Left cardiac atrium (tissue), 4 donors: ENCODE measurements at regions not wholly inside any gene's neighbourhood (a gene's known extent, or its start where the extent isn't known, plus 50 kb on each side); places are given as distances from the start of the nearest gene placed in this dataset.

Experiments
- ATAC-seq, 2 donors: fragments of 200-7000 bp; cut with Tn5 transposase; one replicate each; pipeline ENCODE4 v1.9.1; 2020; ENCODE audit warnings: mild to moderate bottlenecking in 2 of 2, moderate library complexity in 2 of 2
- DNase-seq: peaks from one replicate; pipeline ENCODE4 v3.0.0-alpha.2; 2020
- intact Hi-C, 2 donors: fragments of 100-400 bp; cut with DNase I; formaldehyde crosslinking; loops; one replicate each; pipeline versions ENCODE4 v1.14.1 to v1.15.1; 2022 to 2023
- donor health status: DM: no; HTN: yes; CAD: no.
- donor health status: DM: no; HTN: yes; CAD: no; lungs with severe emphysema.
- donor health status: DM: yes; HTN: yes; CAD: no.
- donor health status: Dilated cardiomyopathy.

DNA sequence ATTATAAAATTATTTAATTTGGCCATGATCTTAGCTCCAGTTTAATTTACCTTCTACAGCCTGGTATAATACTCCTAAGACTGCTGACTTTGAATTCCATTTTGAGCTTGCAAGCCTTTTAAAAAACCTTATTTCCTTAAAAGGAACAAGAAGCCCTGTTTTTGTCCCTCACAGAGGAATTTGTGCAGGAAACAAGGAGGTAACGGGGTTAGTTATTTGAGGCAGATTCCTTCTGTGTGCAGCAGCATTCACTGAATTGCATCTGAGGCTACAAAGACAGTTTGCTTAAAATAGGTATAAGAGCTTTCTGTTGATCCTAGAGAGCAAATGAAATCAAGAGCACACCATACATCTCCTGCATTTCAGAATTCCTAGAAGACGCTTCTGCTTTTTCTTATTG lies 403.3 kb upstream of the PRICKLE1 start:
- ATAC-seq = no peak
- no peak for DNase-seq
- intact Hi-C loops = no loop called here

- intact Hi-C loops = no loop called here
- no peak for DNase-seq
Measured at GRCh38 chr12:42990387-42990786, 400.8 kb upstream of the PRICKLE1 start.

DNA sequence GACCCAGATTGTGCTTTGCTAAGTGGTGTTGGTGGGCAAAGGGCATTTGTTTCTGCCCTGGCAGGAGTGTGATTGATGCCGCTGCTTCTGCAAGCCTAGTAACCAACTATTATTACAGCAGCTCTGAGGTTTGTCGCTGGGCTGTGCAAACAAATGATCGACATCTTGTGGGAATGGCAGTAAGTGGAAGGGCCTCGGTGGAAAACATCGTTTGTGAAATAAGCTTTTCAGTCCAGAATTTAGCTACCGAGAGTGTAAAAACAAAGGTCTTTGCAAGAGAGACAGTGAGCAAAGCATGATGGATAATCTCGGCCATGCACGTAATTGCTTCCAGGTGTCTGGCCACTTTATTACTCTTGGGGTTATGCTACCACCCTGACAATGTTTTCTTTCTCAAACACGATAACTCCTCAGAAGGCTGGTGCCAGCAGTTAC lies 397.7 kb upstream of the PRICKLE1 start:
- ATAC-seq = no peak
- no peak for DNase-seq
- intact Hi-C loops = no loop called here

More at GRCh38 chr12:42990387-42990786, 400.8 kb upstream of the PRICKLE1 start:
- no peak for ATAC-seq

- ATAC-seq = peak in 1 of 2 donors; percentile 19
- DNase-seq = no peak
- intact Hi-C loops = no loop called here
Measured at GRCh38 chr12:42985506-42985905, 396.0 kb upstream of the PRICKLE1 start.

- intact Hi-C loops = no loop called here
Measured at GRCh38 chr12:42982828-42983227, 393.3 kb upstream of the PRICKLE1 start.

DNA sequence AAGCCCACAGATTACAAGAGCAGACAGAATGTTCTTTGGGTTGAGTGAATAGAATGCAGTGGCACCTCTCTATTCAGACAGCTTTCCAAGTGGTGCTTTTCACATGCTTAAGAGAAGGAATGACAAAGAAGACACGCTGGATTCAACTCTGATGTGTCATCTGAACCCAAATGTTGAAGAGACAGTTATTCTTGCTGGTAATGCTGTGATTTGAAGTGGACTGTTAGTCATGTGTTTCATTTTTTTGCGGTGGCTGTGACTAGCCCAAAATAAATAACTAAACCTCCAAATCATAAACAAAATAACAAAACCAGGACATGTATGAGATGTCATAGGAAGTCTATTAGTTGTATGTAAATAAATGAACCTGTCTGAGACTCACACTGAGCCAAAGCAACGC lies 391.8 kb upstream of the PRICKLE1 start:
- DNase-seq (no peak), ATAC-seq (peak; percentile 38 to 67)
- intact Hi-C loops = no loop called here

More at GRCh38 chr12:42982828-42983227, 393.3 kb upstream of the PRICKLE1 start:
- ATAC-seq (no peak), DNase-seq (no peak)

DNA sequence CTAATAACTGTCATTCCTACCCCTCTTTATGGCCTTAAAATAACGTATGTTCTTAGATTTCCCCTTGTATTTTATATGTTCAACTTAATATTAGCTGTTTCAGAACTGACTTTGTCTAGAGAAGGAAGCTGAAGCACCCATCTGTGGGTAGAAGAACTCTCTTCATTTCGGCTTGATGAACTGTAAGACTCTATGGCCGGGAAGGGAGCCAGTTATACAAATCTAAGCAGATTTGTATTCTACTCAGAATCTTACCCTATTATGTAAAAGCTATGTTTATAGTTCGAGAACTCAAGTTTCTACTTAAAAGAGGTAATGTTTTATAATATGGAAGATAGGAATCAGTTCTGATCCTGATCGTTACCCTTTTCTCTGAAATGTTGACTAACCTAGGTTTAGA lies 390.9 kb upstream of the PRICKLE1 start:
- DNase-seq = no peak
- no peak for ATAC-seq
- intact Hi-C loops = no loop called here

DNA sequence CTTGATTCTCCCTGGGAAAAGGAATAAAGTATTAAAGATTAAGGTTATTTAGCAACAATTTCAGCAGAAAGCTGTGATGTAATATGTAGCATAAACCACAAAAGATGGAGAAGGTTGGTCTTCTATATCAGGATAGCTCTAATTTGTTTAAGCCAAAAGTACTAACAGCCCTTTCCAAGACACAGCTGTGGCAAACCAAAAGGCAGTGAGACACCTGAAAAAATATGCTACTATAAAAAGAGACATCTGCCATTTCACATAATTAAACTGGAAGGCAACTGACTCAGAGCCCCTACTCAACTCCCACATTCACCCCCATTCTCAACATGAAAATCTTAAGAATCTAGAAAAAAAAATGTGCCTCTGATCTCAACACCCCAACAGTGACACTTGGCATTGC lies 390.2 kb upstream of the PRICKLE1 start:
- no peak for DNase-seq
- ATAC-seq = no peak
- intact Hi-C loops = no loop called here

DNA sequence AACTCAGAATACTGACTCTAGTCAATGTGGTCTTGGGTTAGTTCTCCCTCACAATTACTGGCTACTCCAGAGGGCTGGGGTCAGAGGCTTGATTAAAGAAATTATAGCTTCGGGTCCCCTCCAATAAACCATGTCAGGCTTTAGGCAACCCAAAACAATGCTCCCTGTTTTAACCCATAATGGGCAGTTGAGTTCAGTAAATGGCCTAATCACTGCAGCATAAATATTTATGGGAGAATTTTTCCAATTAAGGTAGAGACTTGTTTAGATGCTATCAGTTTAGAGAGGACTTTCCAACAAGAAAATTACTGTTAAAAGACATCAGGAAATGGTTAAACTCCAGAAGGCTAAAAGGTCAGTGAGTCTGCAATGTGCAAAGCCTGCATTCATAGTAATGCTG lies 389.2 kb upstream of the PRICKLE1 start:
- no peak for ATAC-seq
- no peak for DNase-seq
- intact Hi-C loops = no loop called here

DNA sequence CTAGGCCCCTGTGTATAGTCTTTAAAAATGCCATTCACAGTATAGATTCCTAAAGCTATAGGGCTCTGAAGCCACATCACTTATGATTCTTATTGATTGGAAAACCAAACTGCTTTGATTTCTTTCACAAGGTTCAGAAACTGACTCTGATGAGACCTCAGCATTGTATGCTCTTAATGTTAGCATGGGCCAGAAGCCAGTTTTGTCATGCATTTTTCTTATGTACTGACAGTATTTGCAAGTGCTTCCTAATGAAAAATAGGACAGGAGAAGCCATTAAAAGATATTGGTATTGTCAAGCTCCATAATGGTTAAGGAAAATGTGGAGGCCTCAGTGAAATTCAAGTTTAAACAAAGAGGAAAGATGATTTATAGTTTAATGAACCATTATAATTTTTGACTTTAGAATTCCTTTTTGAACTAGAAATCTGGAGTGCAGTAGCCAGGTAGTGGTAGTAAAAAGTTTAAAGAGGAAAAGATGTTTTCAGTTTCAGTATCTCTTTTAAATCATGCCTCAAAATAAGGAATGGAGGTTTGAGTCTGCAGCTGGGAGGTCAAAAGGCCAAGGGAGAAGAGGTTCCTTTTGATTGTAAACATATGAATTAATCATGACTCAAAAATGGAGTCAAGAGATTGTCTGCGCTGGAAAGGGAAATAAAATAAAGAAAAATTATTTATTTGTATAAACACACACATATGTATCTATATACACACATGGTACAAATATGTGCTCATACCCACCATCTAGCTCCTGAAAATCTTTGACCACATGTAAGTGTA lies 388.1 kb upstream of the PRICKLE1 start:
- intact Hi-C loops = no loop called here
- no peak for DNase-seq
- no peak for ATAC-seq

DNA sequence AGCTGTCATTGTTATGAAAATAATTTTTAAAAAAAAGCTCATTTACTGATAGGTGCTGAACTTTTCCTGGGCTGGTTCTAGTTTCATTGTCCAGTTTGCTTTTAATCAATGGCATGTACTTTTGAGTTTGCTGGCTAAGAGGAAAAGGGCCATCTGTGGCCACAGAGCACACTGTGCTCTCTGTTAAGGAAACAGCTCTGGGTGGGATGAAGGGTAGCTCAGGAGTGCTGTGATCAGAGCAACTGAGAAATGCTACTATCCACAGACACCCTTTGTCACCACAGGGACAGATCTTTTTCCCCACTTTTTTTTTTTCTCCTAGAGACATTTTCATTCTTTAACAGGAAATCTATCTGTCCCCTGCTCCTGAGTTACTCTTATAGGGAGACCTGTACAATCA lies 387.1 kb upstream of the PRICKLE1 start:
- DNase-seq (no peak), ATAC-seq (peak in 1 of 2 donors; percentile 38)
- intact Hi-C loops = no loop called here

- DNase-seq (no peak), ATAC-seq (peak; percentile 74 to 85)
- intact Hi-C loops = no loop called here
Measured at GRCh38 chr12:42976122-42976521, 386.6 kb upstream of the PRICKLE1 start.

DNA sequence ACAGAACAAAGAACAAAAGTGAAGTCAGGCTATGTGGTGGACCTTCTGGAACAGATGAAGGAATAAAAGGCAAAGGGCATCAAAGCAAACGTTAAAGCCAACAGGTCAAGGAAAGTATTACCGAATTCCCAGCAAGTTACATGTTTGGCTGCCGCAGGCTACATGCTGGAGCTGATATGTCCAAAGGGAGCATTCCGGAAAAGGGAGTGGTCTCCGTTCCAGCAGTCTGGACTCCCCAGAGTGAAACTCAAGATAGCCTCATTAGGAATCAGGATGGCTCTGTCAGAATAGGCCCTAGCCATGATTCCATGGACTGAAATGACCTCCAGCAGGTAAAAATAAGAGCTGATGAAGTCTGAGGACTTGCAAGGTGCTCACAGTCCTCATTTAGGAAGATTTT lies 379.8 kb upstream of the PRICKLE1 start:
- DNase-seq (peak; percentile 68), ATAC-seq (peak; percentile 83 to 97)
- intact Hi-C loops = no loop called here

DNA sequence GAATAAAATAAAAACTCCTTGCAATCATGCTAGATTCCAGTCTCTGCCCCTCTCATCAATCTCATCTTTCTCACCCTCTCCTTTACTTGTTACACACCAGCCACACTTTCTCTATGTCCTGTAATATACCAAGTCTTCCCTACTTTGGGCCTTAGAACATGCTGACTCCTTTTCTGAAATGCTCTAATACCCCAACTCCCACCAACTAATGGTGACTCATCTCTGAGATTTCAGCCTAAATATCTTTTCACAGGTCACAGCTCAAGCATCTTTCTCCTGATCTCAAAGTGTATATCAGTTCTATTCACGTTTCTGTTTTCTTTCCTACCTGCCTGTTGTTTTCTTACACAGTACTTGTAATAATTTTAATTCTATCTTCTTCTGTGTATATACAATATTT lies 378.9 kb upstream of the PRICKLE1 start:
- DNase-seq = no peak
- intact Hi-C loops = no loop called here
- no peak for ATAC-seq

DNA sequence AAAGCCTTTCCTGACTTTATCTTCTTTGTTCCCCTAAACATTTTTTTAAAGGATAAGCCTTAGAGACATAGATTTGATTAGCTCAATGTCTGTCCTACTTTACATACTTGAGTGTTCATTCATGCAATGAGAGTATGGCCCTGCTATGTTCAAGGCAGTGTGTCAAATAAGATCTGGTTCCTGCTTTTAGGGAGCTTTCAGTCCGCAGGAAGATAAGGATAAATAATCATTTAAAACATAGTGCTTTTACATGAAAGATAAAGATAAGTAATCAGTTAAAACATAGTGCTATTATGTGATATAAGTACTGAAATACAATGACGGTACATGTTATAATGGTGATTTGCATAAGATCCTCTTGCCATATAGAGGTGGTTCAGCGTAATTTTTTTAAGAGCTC lies 378.3 kb upstream of the PRICKLE1 start:
- intact Hi-C loops = no loop called here
- ATAC-seq = no peak
- no peak for DNase-seq

DNA sequence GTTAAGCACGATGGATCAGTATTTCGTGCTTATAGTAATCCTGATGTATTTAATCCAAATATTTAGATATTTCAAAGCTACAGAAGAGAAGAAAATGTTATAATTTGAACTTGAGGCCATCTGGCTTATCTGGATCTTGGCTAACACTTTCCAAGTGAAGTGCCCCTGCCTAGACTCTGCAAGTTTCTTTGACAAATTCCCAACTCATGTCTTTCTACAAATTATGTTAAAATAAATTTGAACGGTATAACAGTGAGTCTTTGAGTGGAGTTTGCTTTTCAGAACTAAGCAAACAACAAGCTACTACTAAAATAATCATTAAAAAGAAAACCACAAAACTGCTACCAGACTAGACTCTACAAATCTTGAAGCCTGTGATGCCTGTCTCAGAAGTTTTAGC lies 374.4 kb upstream of the PRICKLE1 start:
- no peak for ATAC-seq
- no peak for DNase-seq
- intact Hi-C loops = no loop called here

GRCh38 chr12:42962384-42962783 lies 372.8 kb upstream of the PRICKLE1 start:
- DNase-seq (no peak), ATAC-seq (no peak)
- intact Hi-C loops = no loop called here

GRCh38 chr12:42961395-42961794 lies 371.8 kb upstream of the PRICKLE1 start:
- ATAC-seq (peak in 1 of 2 donors; percentile 81), DNase-seq (no peak)
- intact Hi-C loops = no loop called here

DNA sequence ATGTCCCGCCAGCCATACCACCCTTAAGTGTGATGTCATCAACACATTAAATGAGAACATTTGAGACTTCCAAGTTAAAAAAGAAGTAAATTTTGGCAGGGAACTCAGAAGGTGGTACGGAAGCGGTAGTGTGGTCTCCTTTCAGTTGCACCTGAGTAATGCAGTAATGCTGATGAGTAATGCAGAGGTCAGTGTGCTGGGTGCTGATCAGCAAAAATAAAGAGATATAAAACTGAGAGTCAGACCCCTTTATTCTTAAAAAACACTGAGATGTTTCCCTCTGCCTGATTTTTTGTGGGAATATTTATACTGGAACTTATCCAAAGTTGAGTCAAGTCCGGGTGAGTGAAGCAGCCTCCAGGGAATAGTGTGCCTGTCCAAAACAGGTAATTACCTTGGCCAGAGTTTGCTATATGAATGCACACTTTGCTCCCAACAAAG lies 370.6 kb upstream of the PRICKLE1 start:
- intact Hi-C loops = no loop called here
- ATAC-seq (peak in 1 of 2 donors; percentile 16), DNase-seq (no peak)

- DNase-seq (no peak), ATAC-seq (peak in 1 of 2 donors; percentile 63)
- intact Hi-C loops = no loop called here
Measured at GRCh38 chr12:42958291-42958674, 368.7 kb upstream of the PRICKLE1 start.

DNA sequence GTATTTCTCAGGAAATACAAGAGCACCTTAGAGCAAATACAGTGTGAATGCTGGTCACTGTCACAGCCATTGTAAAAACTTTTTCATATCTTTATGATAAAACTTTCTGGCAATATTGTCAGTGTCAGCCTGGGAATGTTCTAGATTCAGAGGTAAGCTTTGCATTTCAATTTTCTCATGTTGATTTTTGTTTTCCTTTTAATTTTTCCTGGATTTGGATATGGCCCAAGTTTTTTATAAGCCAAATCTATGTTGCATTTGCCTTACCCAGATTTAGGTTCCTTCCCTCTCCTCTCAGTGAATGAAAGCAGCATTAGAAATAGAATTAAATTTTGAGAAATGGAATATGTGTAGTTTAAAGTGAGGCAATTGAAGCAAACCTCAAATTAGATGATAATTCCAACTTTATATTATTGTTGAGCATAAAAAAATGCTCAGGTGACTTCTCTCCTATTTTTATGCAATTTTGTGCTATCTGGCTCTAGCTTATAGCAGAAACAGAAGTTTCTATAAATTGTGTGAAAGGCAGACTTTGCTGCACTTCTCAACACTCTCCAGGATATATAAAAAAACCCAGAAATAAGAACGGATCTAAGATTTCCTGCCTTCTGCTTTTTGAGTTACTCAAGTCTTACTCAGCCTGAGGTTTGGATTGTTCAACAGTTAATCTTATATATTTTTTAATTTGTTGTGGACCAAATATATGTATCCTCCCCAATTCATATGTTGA lies 368.2 kb upstream of the PRICKLE1 start:
- intact Hi-C loops = no loop called here
- ATAC-seq = no peak
- DNase-seq = no peak
